Right lobe of liver (tissue), 6 donors: ENCODE measurements at regions not wholly inside any gene's neighbourhood (a gene's known extent, or its start where the extent isn't known, plus 50 kb on each side); places are given as distances from the start of the nearest gene placed in this dataset.

Experiments used
- ATAC-seq, 4 donors: fragments of 200-7000 bp; cut with Tn5 transposase; one replicate each; pipeline ENCODE4 v1.9.1; 2020; ENCODE audit warnings: mild to moderate bottlenecking in 4 of 4, moderate library complexity in 4 of 4
- DNase-seq, 3 donors: peaks; one replicate each; pipeline ENCODE4 v3.0.0-alpha.2; 2020
- H3K27ac ChIP-seq, 3 donors: fragments of 200-600 bp; one replicate each; pipeline ENCODE4 v1.8.0; 2022
- H3K27me3 ChIP-seq, 2 donors: fragments of 200-600 bp; one replicate each; pipeline ENCODE4 v1.8.0; 2022
- H3K36me3 ChIP-seq, 4 donors: fragments of 200-600 bp; sonication (generic) in 1 of 4; one replicate each; pipeline versions ENCODE4 v1.5.1 to v1.8.0; 2017 to 2022; ENCODE audit warnings: control low read depth in 1 of 4
- H3K4me1 ChIP-seq, 4 donors: fragments of 200-600 bp; sonication (generic) in 1 of 4; one replicate each; pipeline versions ENCODE4 v1.5.1 to v1.8.0; 2017 to 2022; ENCODE audit warnings: control low read depth in 1 of 4
- H3K4me3 ChIP-seq, 3 donors: fragments of 200-600 bp; one replicate each; pipeline ENCODE4 v1.8.0; 2022
- H3K9me3 ChIP-seq, 4 donors: fragments of 200-600 bp; sonication (generic) in 1 of 4; one replicate each; pipeline versions ENCODE4 v1.5.1 to v1.8.0; 2017 to 2022; ENCODE audit warnings: control low read depth in 1 of 4
- CTCF ChIP-seq, 4 donors: fragments of 200-600 bp in 3 of 4; fragments of 450-650 bp in 1 of 4; IDR thresholded peaks; one replicate each; pipeline versions ENCODE4 v1.5.1 to v1.8.0; 2016 to 2022; ENCODE audit warnings: antibody characterized with exemption in 4 of 4, mild to moderate bottlenecking in 2 of 4
- POLR2A ChIP-seq: fragments of 450-650 bp; IDR thresholded peaks from one replicate; pipeline ENCODE4 v1.6.1; 2017; ENCODE audit warnings: antibody characterized with exemption, mild to moderate bottlenecking
- WGBS: methylation state at CpG from one replicate; pipeline ENCODE4 v1.1.6; 2018; ENCODE audit warnings: low coverage, low lambda C conversion rate; ENCODE audit not compliant: insufficient coverage; ENCODE audit errors: missing lambda C conversion rate; 5-methylcytosine and 5-hydroxymethylcytosine counted together
- intact Hi-C, 2 donors: fragments of 100-400 bp; cut with DNase I; formaldehyde crosslinking; loops; one replicate each; pipeline versions ENCODE4 v1.11.2 to v1.14.1; 2022
- donor health status: DM: no; HTN: yes; CAD: no.
- donor health status: DM: no; HTN: no; CAD: no.
- donor health status: DM: no; HTN: no; CAD: no.
- donor health status: DM: no; HTN: yes; CAD: no.
- donor health status: DM: no; HTN: yes; CAD: no.

- Histone ChIP-seq H3K27me3 (no peaks in the 10 kb centered on the region), H3K4me3 (no peak overlapping the region), H3K4me1 (no peaks in the 10 kb centered on the region), H3K9me3 (no peaks in the 10 kb centered on the region), H3K27ac (no peak overlapping the region), H3K36me3 (no peaks in the 10 kb centered on the region)
- ATAC-seq (no peak), DNase-seq (no peak)
- TF ChIP-seq POLR2A (no peak), CTCF (IDR thresholded peaks at IDR 0.05) (no peak)
- WGBS: 32% methylated on average over 3 of the region's 3 CpGs
- intact Hi-C loops: no loop called here
Measured at GRCh38 chr6:98200084-98200483, 634.3 kb upstream of the POU3F2 start.

GRCh38 chr6:98203170-98203806, 631.1 kb upstream of the POU3F2 start:
- TF ChIP-seq POLR2A: no peak
- no peak for TF ChIP-seq CTCF (IDR thresholded peaks at IDR 0.05)
- ATAC-seq: no peak
- intact Hi-C loops: no loop called here
- Histone ChIP-seq H3K4me3 (no peak overlapping the region), H3K36me3 (no peaks in the 10 kb centered on the region), H3K27me3 (no peaks in the 10 kb centered on the region), H3K27ac (no peak overlapping the region), H3K9me3 (no peaks in the 10 kb centered on the region), H3K4me1 (no peaks in the 10 kb centered on the region)
- no peak for DNase-seq
- 39% methylated on average over 2 of the region's 2 CpGs for WGBS

DNA sequence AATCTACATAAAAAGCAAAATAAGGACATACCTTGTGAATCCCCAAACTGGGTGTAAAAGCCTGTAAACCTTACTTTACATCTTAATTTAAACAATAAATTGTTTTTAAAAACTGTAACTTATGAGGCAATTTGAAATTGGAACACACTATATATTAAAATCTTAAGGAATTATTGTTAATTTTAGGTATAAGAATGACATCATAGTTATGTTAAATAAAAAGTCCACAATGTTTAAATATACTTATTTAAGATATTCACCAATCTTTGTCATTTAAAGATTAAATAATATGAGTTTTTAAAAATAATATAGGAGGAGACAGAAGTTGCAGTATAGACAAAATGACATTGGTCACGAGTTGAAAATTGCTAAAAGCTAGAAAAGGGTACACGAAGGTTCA, 621.9 kb upstream of the POU3F2 start:
- WGBS: 21% methylated on average over 2 of the region's 2 CpGs
- intact Hi-C loops: no loop called here
- H3K27me3 ChIP-seq: no peaks in the 10 kb centered on the region
- no peak for DNase-seq
- no peaks in the 10 kb centered on the region for H3K36me3 ChIP-seq
- no peaks in the 10 kb centered on the region for H3K9me3 ChIP-seq
- H3K4me3 ChIP-seq: no peak overlapping the region
- no peaks in the 10 kb centered on the region for H3K4me1 ChIP-seq
- no peak for ATAC-seq
- no peak overlapping the region for H3K27ac ChIP-seq
- TF ChIP-seq POLR2A (no peak), CTCF (IDR thresholded peaks at IDR 0.05) (no peak)

DNA sequence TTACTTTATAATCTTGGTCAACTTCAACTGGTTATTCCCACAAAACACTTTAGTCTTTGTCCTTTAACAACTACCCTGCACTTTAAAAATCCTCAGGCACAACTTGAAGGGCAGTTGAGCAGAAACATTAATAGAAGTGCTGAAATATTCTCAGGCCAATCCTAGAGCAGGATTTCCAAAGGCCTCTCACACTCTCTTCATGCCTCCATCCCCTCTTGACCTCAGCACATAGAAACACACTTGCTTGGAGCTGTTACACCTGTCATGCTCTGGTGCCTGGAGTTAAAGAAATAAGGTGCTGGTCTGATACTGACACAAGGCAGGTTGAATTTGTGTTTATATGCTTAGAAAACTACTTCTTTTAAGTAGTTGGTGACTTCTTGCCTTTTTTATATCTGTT, 618.8 kb upstream of the POU3F2 start:
- ATAC-seq: no peak
- H3K27ac ChIP-seq: no peak overlapping the region
- H3K9me3 ChIP-seq: no peaks in the 10 kb centered on the region
- no peaks in the 10 kb centered on the region for H3K4me1 ChIP-seq
- TF ChIP-seq POLR2A (no peak), CTCF (IDR thresholded peaks at IDR 0.05) (no peak)
- intact Hi-C loops: no loop called here
- H3K27me3 ChIP-seq: no peaks in the 10 kb centered on the region
- no peak overlapping the region for H3K4me3 ChIP-seq
- H3K36me3 ChIP-seq: no peaks in the 10 kb centered on the region
- DNase-seq: no peak

- ATAC-seq (no peak), DNase-seq (no peak)
- no peak overlapping the region for H3K4me3 ChIP-seq
Measured at GRCh38 chr6:98230250-98230649, 604.1 kb upstream of the POU3F2 start.

More at GRCh38 chr6:98230250-98230649, 604.1 kb upstream of the POU3F2 start:
- Histone ChIP-seq H3K27me3 (no peaks in the 10 kb centered on the region), H3K9me3 (no peaks in the 10 kb centered on the region), H3K4me1 (no peaks in the 10 kb centered on the region), H3K27ac (no peak overlapping the region), H3K36me3 (no peaks in the 10 kb centered on the region)
- intact Hi-C loops: no loop called here
- 0% methylated on average over 1 of the region's 1 CpG for WGBS
- TF ChIP-seq CTCF (IDR thresholded peaks at IDR 0.05) (no peak), POLR2A (no peak)
